K562 (cell line): ENCODE measurements at regions not wholly inside any gene's neighbourhood (a gene's known extent, or its start where the extent isn't known, plus 50 kb on each side); places are given as distances from the start of the nearest gene placed in this dataset.
A peak's percentile ranks its signal among the peaks of the same experiment; 100 is the strongest.

Source experiments
- CREBBP ChIP-seq: IDR thresholded peaks from one replicate; pipeline ENCODE4 v1.6.1; 2012; ENCODE audit warnings: low read depth, mild to moderate bottlenecking, control low read depth, inconsistent platforms, low read length
- CTCF ChIP-seq, 3 experiments: IDR thresholded peaks in 2 of 3; conservative IDR thresholded peaks in 1 of 3; 2 replicates each; pipeline ENCODE4 v1.5.1; 2011 to 2012; ENCODE audit warnings: low read length in 3 of 3, mild to moderate bottlenecking in 3 of 3, control low read depth in 2 of 3, improper control_type of control experiment in 1 of 3, inconsistent platforms in 1 of 3, low read depth in 1 of 3, mixed read lengths in 1 of 3, moderate library complexity in 1 of 3; ENCODE audit not compliant: insufficient read depth in 2 of 3
- E2F4 ChIP-seq: sonication (generic); formaldehyde crosslinking; IDR thresholded peaks from 2 replicates; pipeline ENCODE4 v1.8.0; 2022; ENCODE audit warnings: mild to moderate bottlenecking, low read depth, missing genetic modification reagents
- ETV5 ChIP-seq: sonication (generic); formaldehyde crosslinking; IDR thresholded peaks from 2 replicates; pipeline ENCODE4 v1.4.0; 2020; ENCODE audit warnings: low read depth, mild to moderate bottlenecking, missing genetic modification reagents
- FOXK1 ChIP-seq: sonication (generic); formaldehyde crosslinking; IDR thresholded peaks from 2 replicates; pipeline ENCODE4 v1.8.0; 2022; ENCODE audit warnings: missing genetic modification reagents, mild to moderate bottlenecking, borderline replicate concordance
- MAFF ChIP-seq: IDR thresholded peaks from 2 replicates; pipeline ENCODE4 v1.6.1; 2012; ENCODE audit warnings: low read length, improper control_type of control experiment
- MCM7 ChIP-seq, 2 experiments: fragments of 450-650 bp; IDR thresholded peaks; 2 replicates each; pipeline ENCODE4 v1.6.1; 2016 to 2018
- NCOA1 ChIP-seq: fragments of 450-650 bp; IDR thresholded peaks from 2 replicates; pipeline ENCODE4 v1.6.1; 2016; ENCODE audit warnings: low read depth
- NR3C1 ChIP-seq: sonication (generic); formaldehyde crosslinking; IDR thresholded peaks from 2 replicates; pipeline ENCODE4 v1.8.1; 2022; ENCODE audit warnings: missing genetic modification reagents
- PHTF2 ChIP-seq: fragments of 250-450 bp; sonication (Bioruptor Pico); IDR thresholded peaks from 2 replicates; pipeline ENCODE4 v1.5.0; 2021; ENCODE audit warnings: mild to moderate bottlenecking
- PRDM10 ChIP-seq: fragments of 450-650 bp; IDR thresholded peaks from 2 replicates; pipeline ENCODE4 v1.6.1; 2018; ENCODE audit not compliant: partially characterized antibody
- RAD21 ChIP-seq, 2 experiments: fragments of 250-450 bp in 1 of 2; fragments of 450-650 bp in 1 of 2; sonication (Bioruptor Pico) in 1 of 2; formaldehyde crosslinking in 1 of 2; IDR thresholded peaks in 1 of 2; conservative IDR thresholded peaks in 1 of 2; 2 replicates each; pipeline versions ENCODE4 v1.4.0 to v1.8.0; 2020 to 2022; ENCODE audit warnings: mild to moderate bottlenecking in 2 of 2, moderate library complexity in 1 of 2
- SMAD4 ChIP-seq: fragments of 250-450 bp; sonication (Bioruptor Pico); conservative IDR thresholded peaks from 2 replicates; pipeline ENCODE4 v1.8.0; 2021; ENCODE audit warnings: inconsistent platforms, mild to moderate bottlenecking, moderate library complexity
- TARDBP ChIP-seq: fragments of 450-650 bp; IDR thresholded peaks from 2 replicates; pipeline ENCODE4 v1.6.1; 2016
- TEAD1 ChIP-seq, 2 experiments: fragments of 450-650 bp in 1 of 2; sonication (generic) in 1 of 2; formaldehyde crosslinking; IDR thresholded peaks; 2 replicates each; pipeline versions ENCODE4 v1.4.0 to v1.8.0; 2020 to 2022; ENCODE audit warnings: mild to moderate bottlenecking in 2 of 2, missing genetic modification reagents in 1 of 2
- THRB ChIP-seq: fragments of 450-650 bp; formaldehyde crosslinking; conservative IDR thresholded peaks from 2 replicates; pipeline ENCODE4 v1.4.0; 2022; ENCODE audit warnings: mild to moderate bottlenecking, missing genetic modification characterization
- XRCC4 ChIP-seq: IDR thresholded peaks from one replicate; pipeline ENCODE4 v1.6.1; 2011; ENCODE audit not compliant: insufficient read depth, insufficient read length; ENCODE audit errors: extremely low read depth
- ZBTB26 ChIP-seq: fragments of 450-650 bp; formaldehyde crosslinking; IDR thresholded peaks from 2 replicates; pipeline ENCODE4 v1.4.0; 2022; ENCODE audit warnings: missing genetic modification characterization
- ZNF232 ChIP-seq: sonication (generic); formaldehyde crosslinking; IDR thresholded peaks from 2 replicates; pipeline ENCODE4 v1.8.0; 2022; ENCODE audit warnings: mild to moderate bottlenecking, missing genetic modification reagents
- ZNF354B ChIP-seq: fragments of 250-450 bp; sonication (Bioruptor Pico); IDR thresholded peaks from 2 replicates; pipeline ENCODE4 v1.4.0; 2020
- ZNF384 ChIP-seq: IDR thresholded peaks from 2 replicates; pipeline ENCODE4 v1.6.1; 2012; ENCODE audit warnings: low read depth, low read length, improper control_type of control experiment

GRCh38 chr1:14415396-14415795, 183.1 kb upstream of the KAZN start (continued):
- no peak for TF ChIP-seq ZNF232
- no peak for TF ChIP-seq MAFF
- peak; percentile 11 to 69; a peak in 2 of 4 replicates for TF ChIP-seq RAD21 (CRISPR knock-in tag; conservative IDR thresholded peaks at IDR 0.05 in 1 of 2, IDR thresholded peaks at IDR 0.05 in 1 of 2)
- TF ChIP-seq TEAD1 (CRISPR knock-in tag; IDR thresholded peaks at IDR 0.05) = peak in 1 of 2 experiments; percentile 27; a peak in 1 of 4 replicates
- no peak for TF ChIP-seq ZNF354B (CRISPR knock-in tag)
- TF ChIP-seq CTCF (IDR thresholded peaks at IDR 0.05 in 2 of 3, conservative IDR thresholded peaks at IDR 0.05 in 1 of 3; ENCODE audit: insufficient read depth in 2 of 3, low read depth in 1 of 3, low read length in 3 of 3) = peak; percentile 53 to 65 (median 63); a peak in 5 of 6 replicates
- no peak for TF ChIP-seq THRB (CRISPR knock-in tag)
- TF ChIP-seq E2F4 (CRISPR knock-in tag) = no peak
- TF ChIP-seq XRCC4 = no peak
- TF ChIP-seq PRDM10 = peak; percentile 31
- no peak for TF ChIP-seq SMAD4 (CRISPR knock-in tag)
- TF ChIP-seq TARDBP = no peak
- TF ChIP-seq NCOA1 = no peak
- no peak for TF ChIP-seq FOXK1 (CRISPR knock-in tag)
- no peak for TF ChIP-seq PHTF2 (CRISPR knock-in tag)
- TF ChIP-seq CREBBP = no peak
- TF ChIP-seq NR3C1 (CRISPR knock-in tag) = no peak
- TF ChIP-seq ZNF384 = no peak
- peak; percentile 22; the same call in 1 of the 2 replicates for TF ChIP-seq ETV5 (CRISPR knock-in tag)
- no peak for TF ChIP-seq MCM7 (IDR thresholded peaks at IDR 0.05)
- TF ChIP-seq ZBTB26 (CRISPR knock-in tag) = no peak
